ENCODE measurements at regions not wholly inside any gene's neighbourhood (a gene's known extent, or its start where the extent isn't known, plus 50 kb on each side); places are given as distances from the start of the nearest gene placed in this dataset.

DNA sequence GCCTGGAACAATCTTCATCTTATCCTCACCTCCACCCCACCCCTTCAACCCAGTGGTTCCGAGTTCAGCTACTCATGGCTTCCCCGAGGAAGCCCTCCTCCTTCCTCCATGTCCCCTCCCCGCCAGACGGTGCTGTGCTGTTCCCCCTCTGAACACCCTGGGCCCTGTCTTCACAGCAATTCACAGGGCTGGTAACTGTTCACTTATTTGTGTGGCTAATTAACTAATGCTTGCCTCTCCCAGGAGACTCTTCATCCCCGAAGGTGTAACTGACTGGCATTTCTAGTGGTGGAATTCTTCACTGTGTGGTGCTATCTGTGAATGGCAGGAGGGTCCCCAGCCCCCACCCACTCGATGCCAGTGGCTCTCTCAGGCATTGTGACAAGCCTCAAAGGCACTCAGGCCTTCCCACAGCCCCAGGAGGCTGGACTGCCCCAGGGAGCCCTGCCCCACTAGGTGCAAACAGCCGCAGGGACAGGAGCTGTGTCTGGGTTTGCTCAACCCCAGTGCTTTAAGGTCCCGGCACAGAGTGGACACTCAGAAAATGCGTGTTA, 133.7 kb upstream of the ID2 start (continued):
- TF ChIP-seq ZNF426 (tag by site-specific recombination; IDR thresholded peaks at IDR 0.05), result no peak
- no peak for TF ChIP-seq ZNF239 (tag by site-specific recombination; IDR thresholded peaks at IDR 0.05)
- TF ChIP-seq, protein P1, sequence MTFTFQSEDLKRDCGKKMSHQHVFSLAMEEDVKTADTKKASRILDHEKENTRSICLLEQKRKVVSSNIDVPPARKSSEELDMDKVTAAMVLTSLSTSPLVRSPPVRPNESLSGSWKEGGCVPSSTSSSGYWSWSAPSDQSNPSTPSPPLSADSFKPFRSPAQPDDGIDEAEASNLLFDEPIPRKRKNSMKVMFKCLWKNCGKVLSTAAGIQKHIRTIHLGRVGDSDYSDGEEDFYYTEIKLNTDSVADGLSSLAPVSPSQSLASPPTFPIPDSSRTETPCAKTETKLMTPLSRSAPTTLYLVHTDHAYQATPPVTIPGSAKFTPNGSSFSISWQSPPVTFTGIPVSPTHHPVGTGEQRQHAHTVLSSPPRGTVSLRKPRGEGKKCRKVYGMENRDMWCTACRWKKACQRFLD (tag by site-specific recombination; IDR thresholded peaks at IDR 0.05), result no peak
- no peak for TF ChIP-seq SP3 (tag by site-specific recombination; IDR thresholded peaks at IDR 0.05)
- TF ChIP-seq ZNF324 (tag by site-specific recombination; IDR thresholded peaks at IDR 0.05), result no peak

GRCh38 chr2:8548619-8549150, 133.2 kb upstream of the ID2 start:
- Histone ChIP-seq H3K4me1 (ENCODE audit: control insufficient read depth, insufficient read depth, low read length) (no peaks in the 10 kb centered on the region), H3K36me3 (ENCODE audit: control insufficient read depth in 2 of 2, insufficient read depth in 1 of 2, low read length in 2 of 2) (no peaks in the 10 kb centered on the region), H3K4me3 (ENCODE audit: low read depth, low read length) (no peak overlapping the region), H3K27ac (ENCODE audit: extremely low read depth, low read depth, low read length) (no peak overlapping the region), H3K9me3 (ENCODE audit: control insufficient read depth, insufficient read depth, low read depth, low read length) (no peaks in the 10 kb centered on the region)
- ChIA-PET POLR2A (interaction anchor here (1.5 kb wide), 1 partner anchor 133 kb away, joined by 3 read pairs; the partner anchor contains the start of gene ID2), CTCF (no interaction called here)
- no peak for TF ChIP-seq ZNF837 (tag by site-specific recombination; IDR thresholded peaks at IDR 0.05)
- no peak for TF ChIP-seq ZNF785 (tag by site-specific recombination; IDR thresholded peaks at IDR 0.05)
- TF ChIP-seq ZNF677 (tag by site-specific recombination; IDR thresholded peaks at IDR 0.05), result no peak
- no peak for TF ChIP-seq ZSCAN30 (tag by site-specific recombination; IDR thresholded peaks at IDR 0.05)
- TF ChIP-seq, protein P2, sequence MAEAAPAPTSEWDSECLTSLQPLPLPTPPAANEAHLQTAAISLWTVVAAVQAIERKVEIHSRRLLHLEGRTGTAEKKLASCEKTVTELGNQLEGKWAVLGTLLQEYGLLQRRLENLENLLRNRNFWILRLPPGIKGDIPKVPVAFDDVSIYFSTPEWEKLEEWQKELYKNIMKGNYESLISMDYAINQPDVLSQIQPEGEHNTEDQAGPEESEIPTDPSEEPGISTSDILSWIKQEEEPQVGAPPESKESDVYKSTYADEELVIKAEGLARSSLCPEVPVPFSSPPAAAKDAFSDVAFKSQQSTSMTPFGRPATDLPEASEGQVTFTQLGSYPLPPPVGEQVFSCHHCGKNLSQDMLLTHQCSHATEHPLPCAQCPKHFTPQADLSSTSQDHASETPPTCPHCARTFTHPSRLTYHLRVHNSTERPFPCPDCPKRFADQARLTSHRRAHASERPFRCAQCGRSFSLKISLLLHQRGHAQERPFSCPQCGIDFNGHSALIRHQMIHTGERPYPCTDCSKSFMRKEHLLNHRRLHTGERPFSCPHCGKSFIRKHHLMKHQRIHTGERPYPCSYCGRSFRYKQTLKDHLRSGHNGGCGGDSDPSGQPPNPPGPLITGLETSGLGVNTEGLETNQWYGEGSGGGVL (tag by site-specific recombination; IDR thresholded peaks at IDR 0.05), result no peak
- no peak for TF ChIP-seq ZNF175 (tag by site-specific recombination; IDR thresholded peaks at IDR 0.05)
- no peak for TF ChIP-seq BCL11A (tag by site-specific recombination; IDR thresholded peaks at IDR 0.05; ENCODE audit: low read depth)
- no peak for TF ChIP-seq ZSCAN4 (tag by site-specific recombination; IDR thresholded peaks at IDR 0.05)
- TF ChIP-seq ZBTB49 (tag by site-specific recombination; IDR thresholded peaks at IDR 0.05; ENCODE audit: low read depth), result no peak
- no peak for TF ChIP-seq YY1 (tag by site-specific recombination; IDR thresholded peaks at IDR 0.05)
- no peak for TF ChIP-seq ZNF37A (tag by site-specific recombination; IDR thresholded peaks at IDR 0.05)
- no peak for TF ChIP-seq ZNF23 (tag by site-specific recombination; IDR thresholded peaks at IDR 0.05; ENCODE audit: borderline replicate concordance)
